ENCODE measurements at regions not wholly inside any gene's neighbourhood (a gene's known extent, or its start where the extent isn't known, plus 50 kb on each side); places are given as distances from the start of the nearest gene placed in this dataset.

- no peak overlapping the region for H3K9ac ChIP-seq
- TF ChIP-seq, protein P1, sequence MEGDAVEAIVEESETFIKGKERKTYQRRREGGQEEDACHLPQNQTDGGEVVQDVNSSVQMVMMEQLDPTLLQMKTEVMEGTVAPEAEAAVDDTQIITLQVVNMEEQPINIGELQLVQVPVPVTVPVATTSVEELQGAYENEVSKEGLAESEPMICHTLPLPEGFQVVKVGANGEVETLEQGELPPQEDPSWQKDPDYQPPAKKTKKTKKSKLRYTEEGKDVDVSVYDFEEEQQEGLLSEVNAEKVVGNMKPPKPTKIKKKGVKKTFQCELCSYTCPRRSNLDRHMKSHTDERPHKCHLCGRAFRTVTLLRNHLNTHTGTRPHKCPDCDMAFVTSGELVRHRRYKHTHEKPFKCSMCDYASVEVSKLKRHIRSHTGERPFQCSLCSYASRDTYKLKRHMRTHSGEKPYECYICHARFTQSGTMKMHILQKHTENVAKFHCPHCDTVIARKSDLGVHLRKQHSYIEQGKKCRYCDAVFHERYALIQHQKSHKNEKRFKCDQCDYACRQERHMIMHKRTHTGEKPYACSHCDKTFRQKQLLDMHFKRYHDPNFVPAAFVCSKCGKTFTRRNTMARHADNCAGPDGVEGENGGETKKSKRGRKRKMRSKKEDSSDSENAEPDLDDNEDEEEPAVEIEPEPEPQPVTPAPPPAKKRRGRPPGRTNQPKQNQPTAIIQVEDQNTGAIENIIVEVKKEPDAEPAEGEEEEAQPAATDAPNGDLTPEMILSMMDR (conservative IDR thresholded peaks at IDR 0.05; ENCODE audit: low read depth, low read length), result no peak
- no peaks in the 10 kb centered on the region for H4K20me1 ChIP-seq (ENCODE audit: insufficient read depth)
- no peak overlapping the region for H3K4me3 ChIP-seq (IDR thresholded peaks at IDR 0.05; ENCODE audit: insufficient read depth, low read depth, low read length)
- no peaks in the 10 kb centered on the region for H3K36me3 ChIP-seq (ENCODE audit: insufficient read depth)
- no peak overlapping the region for H3K27ac ChIP-seq
- H2AFZ ChIP-seq (ENCODE audit: low read depth), result no peak overlapping the region
- no peak overlapping the region for H3K4me2 ChIP-seq
- H3K27me3 ChIP-seq (ENCODE audit: insufficient read depth, low read depth), result no peaks in the 10 kb centered on the region
- no peaks in the 10 kb centered on the region for H3K79me2 ChIP-seq (ENCODE audit: insufficient read depth, low read depth)
- peaks cover 14% of the 10 kb centered on the region for H3K4me1 ChIP-seq (ENCODE audit: low read depth, poor library complexity, severe bottlenecking)
These were observed 96.2 kb upstream of the SYT13 start for GRCh38 chr11:45382133-45382878.

GRCh38 chr11:45379162-45379863 is 93.2 kb upstream of the SYT13 start:
- TF ChIP-seq, protein P1 (conservative IDR thresholded peaks at IDR 0.05; ENCODE audit: low read depth, low read length), result no peak
- no peaks in the 10 kb centered on the region for H3K79me2 ChIP-seq (ENCODE audit: insufficient read depth, low read depth)
- H3K4me2 ChIP-seq, result no peak overlapping the region
- H3K36me3 ChIP-seq (ENCODE audit: insufficient read depth), result no peaks in the 10 kb centered on the region
- H3K27ac ChIP-seq, result no peak overlapping the region
- H4K20me1 ChIP-seq (ENCODE audit: insufficient read depth), result no peaks in the 10 kb centered on the region
- peaks cover 14% of the 10 kb centered on the region for H3K4me1 ChIP-seq (ENCODE audit: low read depth, poor library complexity, severe bottlenecking)
- no peak overlapping the region for H3K4me3 ChIP-seq (IDR thresholded peaks at IDR 0.05; ENCODE audit: insufficient read depth, low read depth, low read length)
- H2AFZ ChIP-seq (ENCODE audit: low read depth), result no peak overlapping the region
- H3K9ac ChIP-seq, result no peak overlapping the region
- no peaks in the 10 kb centered on the region for H3K27me3 ChIP-seq (ENCODE audit: insufficient read depth, low read depth)

DNA sequence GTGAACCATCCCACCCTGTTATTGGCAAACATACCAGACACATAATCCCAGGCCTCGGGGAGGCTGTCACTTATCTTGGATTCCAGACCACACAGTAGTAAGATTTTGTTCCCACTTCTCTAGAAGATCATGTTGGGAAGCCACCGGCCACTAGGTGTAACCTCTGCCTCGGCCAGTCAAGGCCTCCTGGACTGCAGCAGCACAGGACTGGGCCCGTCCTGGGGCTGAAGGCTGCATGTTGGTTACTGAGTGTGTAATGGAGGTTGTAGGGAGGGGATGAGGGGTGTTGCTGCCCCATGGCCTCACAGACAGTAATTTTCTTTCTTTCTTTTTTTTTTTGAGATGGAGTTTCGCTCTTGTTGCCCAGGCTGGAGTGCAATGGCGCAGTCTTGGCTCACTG is 92.4 kb upstream of the SYT13 start:
- TF ChIP-seq, protein P1 (conservative IDR thresholded peaks at IDR 0.05; ENCODE audit: low read depth, low read length), result no peak
- no peaks in the 10 kb centered on the region for H3K27me3 ChIP-seq (ENCODE audit: insufficient read depth, low read depth)
- no peaks in the 10 kb centered on the region for H3K79me2 ChIP-seq (ENCODE audit: insufficient read depth, low read depth)
- no peaks in the 10 kb centered on the region for H4K20me1 ChIP-seq (ENCODE audit: insufficient read depth)
- no peak overlapping the region for H2AFZ ChIP-seq (ENCODE audit: low read depth)
- no peaks in the 10 kb centered on the region for H3K36me3 ChIP-seq (ENCODE audit: insufficient read depth)
- H3K4me1 ChIP-seq (ENCODE audit: low read depth, poor library complexity, severe bottlenecking), result peaks cover 13% of the 10 kb centered on the region
- H3K9ac ChIP-seq, result no peak overlapping the region
- no peak overlapping the region for H3K27ac ChIP-seq
- H3K4me3 ChIP-seq (IDR thresholded peaks at IDR 0.05; ENCODE audit: insufficient read depth, low read depth, low read length), result no peak overlapping the region
- H3K4me2 ChIP-seq, result no peak overlapping the region

- H3K27ac ChIP-seq, result no peak overlapping the region
- H3K4me2 ChIP-seq, result no peak overlapping the region
- no peaks in the 10 kb centered on the region for H3K36me3 ChIP-seq (ENCODE audit: insufficient read depth)
- no peaks in the 10 kb centered on the region for H3K4me1 ChIP-seq (ENCODE audit: low read depth, poor library complexity, severe bottlenecking)
- no peaks in the 10 kb centered on the region for H3K79me2 ChIP-seq (ENCODE audit: insufficient read depth, low read depth)
- no peak overlapping the region for H2AFZ ChIP-seq (ENCODE audit: low read depth)
- no peak overlapping the region for H3K4me3 ChIP-seq (IDR thresholded peaks at IDR 0.05; ENCODE audit: insufficient read depth, low read depth, low read length)
- no peaks in the 10 kb centered on the region for H4K20me1 ChIP-seq (ENCODE audit: insufficient read depth)
- no peak overlapping the region for H3K9ac ChIP-seq
- no peaks in the 10 kb centered on the region for H3K27me3 ChIP-seq (ENCODE audit: insufficient read depth, low read depth)
- TF ChIP-seq, protein P1 (conservative IDR thresholded peaks at IDR 0.05; ENCODE audit: low read depth, low read length), result no peak
These were observed 88.5 kb upstream of the SYT13 start for GRCh38 chr11:45374653-45375059.

Data from KMS-11 (cell line).